DLD1 (cell line): ENCODE measurements at regions not wholly inside any gene's neighbourhood (a gene's known extent, or its start where the extent isn't known, plus 50 kb on each side); places are given as distances from the start of the nearest gene placed in this dataset.

Experiments
- in situ Hi-C: cut with HindIII; loops from 2 replicates; pipeline ENCODE4 v1.10.0; 2017; ENCODE audit warnings: low sequenced_read_pairs

- in situ Hi-C loops, result no loop called here
Measured at GRCh38 chr12:125954362-125954761, 889.1 kb downstream of the AACS start.

- in situ Hi-C loops, result no loop called here
Measured at GRCh38 chr12:125956186-125956585, 891.0 kb downstream of the AACS start.

GRCh38 chr12:125966641-125967040 is 901.4 kb downstream of the AACS start:
- in situ Hi-C loops, result no loop called here

DNA sequence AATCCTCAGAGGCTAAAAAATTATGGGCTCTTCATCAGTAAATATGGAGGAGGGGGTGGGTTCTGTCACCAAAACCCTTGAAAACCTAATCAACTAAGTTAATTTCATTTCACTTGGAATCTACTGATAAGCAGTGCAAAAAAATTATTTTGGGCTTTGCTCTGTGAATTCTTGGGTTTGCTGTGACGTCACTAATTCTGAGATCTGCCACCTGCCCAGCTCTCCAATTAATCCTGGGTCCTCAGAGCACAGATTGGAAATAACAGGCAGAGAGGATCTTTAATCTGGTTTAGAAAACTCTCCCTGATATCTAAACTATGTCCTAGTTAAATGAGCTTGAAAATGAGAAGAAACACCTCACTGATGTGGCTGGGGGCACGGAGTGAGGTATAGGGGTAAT is 903.2 kb downstream of the AACS start:
- in situ Hi-C loops, result no loop called here

DNA sequence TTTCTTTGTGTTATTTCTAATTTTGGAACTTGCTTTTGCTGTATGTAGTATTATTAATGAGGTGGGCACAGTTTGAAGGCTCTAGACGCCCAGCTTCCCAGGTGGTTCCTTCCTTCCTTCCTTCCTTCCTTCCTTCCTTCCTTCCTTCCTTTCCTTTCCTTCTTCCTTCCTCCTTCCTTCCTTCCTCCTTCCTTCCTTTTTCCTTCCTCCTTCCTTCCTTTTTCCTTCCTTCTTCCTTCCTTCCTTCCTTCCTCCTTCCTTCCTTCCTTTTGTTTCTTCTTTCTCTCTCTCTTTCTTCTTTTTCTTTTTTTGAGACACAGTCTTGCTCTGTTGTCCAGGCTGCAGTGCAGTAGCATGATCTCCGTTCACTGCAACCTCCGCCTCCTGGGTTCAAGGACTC is 906.7 kb downstream of the AACS start:
- in situ Hi-C loops, result no loop called here

GRCh38 chr12:125978286-125978685 is 913.1 kb downstream of the AACS start:
- in situ Hi-C loops, result no loop called here

GRCh38 chr12:125981610-125982253 is 916.5 kb downstream of the AACS start:
- in situ Hi-C loops, result no loop called here

- in situ Hi-C loops, result no loop called here
Measured at GRCh38 chr12:125983094-125983783, 918.0 kb downstream of the AACS start.

- in situ Hi-C loops, result no loop called here
Measured at GRCh38 chr12:125983784-125984500, 918.7 kb downstream of the AACS start.

- in situ Hi-C loops, result no loop called here
Measured at GRCh38 chr12:125988545-125988944, 923.3 kb downstream of the AACS start.

- in situ Hi-C loops, result no loop called here
Measured at GRCh38 chr12:125989696-125990095, 924.5 kb downstream of the AACS start.

DNA sequence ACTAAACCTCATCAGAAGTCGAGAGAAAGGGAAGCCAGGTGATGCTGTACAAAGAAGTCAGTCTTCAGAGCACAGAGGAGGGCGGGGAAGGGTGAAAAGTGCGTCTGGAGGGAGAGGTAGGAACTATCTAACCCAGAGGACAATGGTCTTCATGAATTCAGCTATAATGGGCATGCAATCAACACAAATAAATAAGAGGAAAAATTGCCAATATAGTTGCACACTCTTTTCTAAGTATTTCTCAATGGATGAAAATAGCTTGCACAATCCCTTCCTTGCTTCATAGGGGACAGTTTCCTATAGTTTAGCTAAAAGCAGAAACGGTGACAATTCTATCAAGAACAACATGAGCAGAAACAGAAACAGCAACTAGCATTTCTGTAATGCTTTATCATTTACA is 931.2 kb downstream of the AACS start:
- in situ Hi-C loops, result no loop called here

DNA sequence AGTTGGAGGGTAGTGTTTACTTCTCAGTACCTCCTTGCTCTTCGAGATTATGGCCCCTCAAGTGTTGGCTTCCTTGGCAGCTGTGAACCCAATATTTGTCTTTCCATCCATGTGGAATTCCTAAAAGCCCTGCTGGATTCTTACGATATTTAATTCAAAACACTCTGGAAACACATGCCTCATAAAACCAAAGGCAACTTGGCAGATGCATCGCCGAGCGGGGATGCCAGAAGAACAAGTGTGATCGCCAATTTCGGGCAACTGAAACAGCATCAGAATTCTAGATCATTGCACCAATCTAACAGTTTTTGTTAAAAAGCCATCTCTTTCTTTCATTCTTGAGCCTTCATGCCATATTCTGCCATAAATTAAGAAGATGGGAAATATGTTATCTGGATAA is 934.4 kb downstream of the AACS start:
- in situ Hi-C loops, result no loop called here

GRCh38 chr12:126019385-126019784 is 954.1 kb downstream of the AACS start:
- in situ Hi-C loops, result no loop called here

DNA sequence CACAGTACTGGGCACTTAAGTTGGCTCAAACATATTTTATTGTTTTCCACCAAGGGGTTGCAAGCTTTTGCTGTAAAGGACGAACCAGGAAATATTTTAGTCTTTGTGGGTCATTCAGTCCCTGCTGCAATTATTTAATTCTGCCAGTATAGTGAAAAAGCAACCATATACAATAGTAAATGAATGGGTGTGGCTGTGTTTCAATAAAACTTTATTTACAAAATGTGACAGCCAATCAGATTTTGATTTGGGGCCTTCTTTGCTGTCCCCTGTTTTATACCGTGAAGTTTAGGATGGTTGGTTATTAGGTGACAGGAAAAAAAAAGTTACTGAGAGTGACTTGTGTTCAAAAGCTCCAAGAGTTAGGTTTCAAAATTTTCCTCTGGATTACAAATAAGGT is 956.4 kb downstream of the AACS start:
- in situ Hi-C loops, result no loop called here

GRCh38 chr12:126027825-126028224 is 962.6 kb downstream of the AACS start:
- in situ Hi-C loops, result no loop called here

DNA sequence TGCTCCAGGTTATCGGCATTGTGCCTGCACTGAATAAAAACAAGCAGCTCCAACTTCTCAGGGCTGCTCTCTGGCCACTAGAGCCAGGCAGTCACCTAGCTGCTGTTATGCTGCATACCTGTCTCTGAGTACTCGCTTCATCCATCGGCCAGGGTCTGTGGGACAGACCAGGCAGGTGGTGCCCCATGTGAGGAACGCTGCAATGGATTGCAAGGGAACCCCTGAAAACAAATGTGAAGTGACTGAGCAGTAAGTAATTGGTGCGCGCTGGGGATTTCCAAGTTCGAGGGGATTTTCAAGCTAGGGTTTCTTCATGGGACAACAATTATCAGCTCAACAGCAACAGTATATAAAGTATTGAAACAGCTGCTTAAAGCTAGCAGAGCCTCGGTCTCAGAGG is 965.3 kb downstream of the AACS start:
- in situ Hi-C loops, result no loop called here

DNA sequence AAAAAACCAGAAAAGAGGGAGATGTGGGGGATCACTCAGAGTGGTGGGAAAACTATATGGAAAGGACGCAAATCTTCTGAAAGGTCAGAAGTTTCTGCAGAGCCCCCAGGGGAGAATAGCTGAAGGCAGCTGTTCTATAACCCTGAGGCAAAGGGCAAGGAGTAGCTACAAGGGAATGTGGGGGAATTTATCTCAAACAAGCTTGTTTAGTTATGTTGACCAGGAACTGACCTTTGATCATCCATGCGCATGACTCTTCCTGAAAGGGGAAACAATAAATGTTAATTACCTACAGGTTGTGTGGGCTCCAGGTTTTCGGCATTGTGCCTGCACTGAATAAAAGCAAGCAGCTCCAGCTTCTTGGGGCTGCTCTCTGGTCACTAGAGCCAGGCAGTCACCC is 968.5 kb downstream of the AACS start:
- in situ Hi-C loops, result no loop called here

DNA sequence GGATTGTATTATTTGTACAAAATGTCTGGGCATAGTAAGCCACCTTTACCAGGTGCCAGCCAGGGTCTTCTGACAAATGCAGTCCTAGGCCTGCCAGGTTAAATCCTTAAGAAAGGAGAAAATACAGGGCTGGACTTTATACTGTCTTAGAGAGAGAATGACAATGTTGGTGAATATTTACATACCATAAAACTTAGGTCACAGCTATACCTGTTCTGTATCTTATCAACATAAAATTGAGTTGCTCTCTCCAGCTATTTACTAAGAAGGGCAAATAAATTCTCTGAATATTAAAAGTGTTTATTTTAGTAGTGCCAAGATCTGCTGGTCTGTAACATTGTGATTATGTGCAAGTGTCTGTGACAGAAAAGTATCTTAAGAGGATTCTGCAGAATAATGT is 971.1 kb downstream of the AACS start:
- in situ Hi-C loops, result no loop called here

DNA sequence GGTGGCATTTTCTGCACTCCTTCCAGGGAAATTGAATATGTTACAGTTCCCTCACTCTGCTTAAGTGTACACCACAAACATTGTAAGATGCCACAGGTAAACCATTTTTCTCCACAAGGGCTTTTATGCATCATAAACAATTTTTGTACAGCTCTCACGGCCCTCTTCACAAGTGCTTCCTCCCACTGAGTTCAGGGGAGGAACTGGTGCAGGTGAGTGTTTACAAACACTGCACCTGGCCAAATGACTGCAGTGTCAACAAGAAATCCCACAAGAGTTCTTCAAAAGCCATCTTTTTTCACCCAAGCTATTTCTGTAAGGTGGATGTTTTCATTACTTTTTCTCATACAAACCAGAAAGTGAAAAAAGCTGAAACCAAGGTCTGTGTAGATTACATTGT is 973.2 kb downstream of the AACS start:
- in situ Hi-C loops, result no loop called here

- in situ Hi-C loops, result no loop called here
Measured at GRCh38 chr12:126040307-126040706, 975.1 kb downstream of the AACS start.

DNA sequence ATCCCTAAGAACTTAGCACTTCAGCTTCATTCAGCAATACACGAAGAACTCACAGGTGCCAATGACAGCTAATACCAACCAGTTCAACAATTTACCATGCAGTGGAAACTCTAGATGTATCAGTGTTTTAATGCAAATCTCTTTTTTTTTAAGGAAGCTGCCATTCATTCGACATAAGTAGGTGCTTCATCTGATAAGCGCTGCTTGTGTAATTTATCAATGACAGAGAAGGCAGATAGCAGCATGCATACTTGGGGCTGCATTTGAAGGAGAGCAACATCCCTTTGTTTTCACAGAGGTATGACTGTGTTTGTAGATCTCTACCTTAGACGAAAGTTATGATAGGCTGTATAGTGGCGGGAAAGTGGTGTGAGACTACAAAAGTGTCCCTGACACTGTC is 977.1 kb downstream of the AACS start:
- in situ Hi-C loops, result no loop called here
